ENCODE measurements at regions not wholly inside any gene's neighbourhood (a gene's known extent, or its start where the extent isn't known, plus 50 kb on each side); places are given as distances from the start of the nearest gene placed in this dataset.

DNA sequence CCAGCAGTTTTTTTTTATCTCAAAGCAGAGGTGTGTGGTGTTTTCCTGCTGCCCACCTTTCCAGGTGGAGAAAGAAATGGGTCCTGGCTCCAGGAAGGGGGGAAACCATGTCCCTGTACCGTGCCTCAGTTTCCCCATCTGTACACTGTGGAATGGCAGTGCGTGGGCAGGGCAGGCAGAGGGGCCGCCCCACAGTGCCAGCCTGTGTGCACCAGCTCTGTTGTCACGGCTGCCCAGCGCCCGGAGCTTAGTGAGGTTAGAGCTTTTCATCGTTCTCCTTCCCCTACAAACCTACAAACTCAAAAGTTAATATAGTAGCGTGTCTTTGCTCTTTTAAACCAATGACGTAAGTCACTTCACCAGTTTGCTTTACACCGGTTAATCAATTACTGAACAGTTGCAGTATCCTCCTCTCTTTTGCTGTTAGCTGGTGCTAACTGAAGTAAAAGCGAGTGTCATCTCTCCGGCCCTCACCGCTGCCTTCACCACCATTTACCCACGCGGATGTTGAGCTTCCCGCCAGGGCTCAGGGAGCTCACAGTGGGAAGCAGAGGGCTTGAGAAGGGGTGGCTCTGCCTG, 114.8 kb upstream of the ADRA2C start:
- TF ChIP-seq, protein P1, sequence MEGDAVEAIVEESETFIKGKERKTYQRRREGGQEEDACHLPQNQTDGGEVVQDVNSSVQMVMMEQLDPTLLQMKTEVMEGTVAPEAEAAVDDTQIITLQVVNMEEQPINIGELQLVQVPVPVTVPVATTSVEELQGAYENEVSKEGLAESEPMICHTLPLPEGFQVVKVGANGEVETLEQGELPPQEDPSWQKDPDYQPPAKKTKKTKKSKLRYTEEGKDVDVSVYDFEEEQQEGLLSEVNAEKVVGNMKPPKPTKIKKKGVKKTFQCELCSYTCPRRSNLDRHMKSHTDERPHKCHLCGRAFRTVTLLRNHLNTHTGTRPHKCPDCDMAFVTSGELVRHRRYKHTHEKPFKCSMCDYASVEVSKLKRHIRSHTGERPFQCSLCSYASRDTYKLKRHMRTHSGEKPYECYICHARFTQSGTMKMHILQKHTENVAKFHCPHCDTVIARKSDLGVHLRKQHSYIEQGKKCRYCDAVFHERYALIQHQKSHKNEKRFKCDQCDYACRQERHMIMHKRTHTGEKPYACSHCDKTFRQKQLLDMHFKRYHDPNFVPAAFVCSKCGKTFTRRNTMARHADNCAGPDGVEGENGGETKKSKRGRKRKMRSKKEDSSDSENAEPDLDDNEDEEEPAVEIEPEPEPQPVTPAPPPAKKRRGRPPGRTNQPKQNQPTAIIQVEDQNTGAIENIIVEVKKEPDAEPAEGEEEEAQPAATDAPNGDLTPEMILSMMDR (IDR thresholded peaks at IDR 0.05; ENCODE audit: low read depth, low read length) = no peak
- H3K4me3 ChIP-seq (ENCODE audit: low read depth, low read length) = no peak overlapping the region
- in situ Hi-C loops (cut with HindIII; ENCODE audit: low sequenced_read_pairs) = no loop called here
- no peak for DNase-seq (ENCODE audit: low read depth, low spot score)

DNA sequence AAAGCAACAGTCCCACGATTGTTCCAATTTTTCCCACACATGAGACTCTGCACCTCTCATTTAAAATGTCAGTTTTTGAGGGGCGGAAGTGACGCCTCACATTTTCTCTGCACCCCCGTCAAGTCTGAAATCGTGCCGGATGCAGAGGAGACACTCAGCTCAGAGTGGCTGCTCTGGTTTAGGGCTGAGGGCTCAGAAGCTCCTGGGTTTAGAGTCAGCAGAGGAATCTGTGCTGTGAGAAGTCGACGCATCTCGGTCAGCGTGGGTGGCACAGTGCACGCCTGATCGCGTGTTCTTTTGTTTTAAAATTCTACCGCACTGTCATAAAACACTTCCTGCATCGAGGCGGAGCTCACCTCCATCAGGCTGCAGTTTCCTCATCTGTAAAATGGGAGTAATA, 116.7 kb upstream of the ADRA2C start:
- TF ChIP-seq, protein P1 (IDR thresholded peaks at IDR 0.05; ENCODE audit: low read depth, low read length) = no peak
- no peak for DNase-seq (ENCODE audit: low read depth, low spot score)
- in situ Hi-C loops (cut with HindIII; ENCODE audit: low sequenced_read_pairs) = no loop called here
- H3K4me3 ChIP-seq (ENCODE audit: low read depth, low read length) = no peak overlapping the region

- in situ Hi-C loops (cut with HindIII; ENCODE audit: low sequenced_read_pairs) = no loop called here
- no peak for DNase-seq (ENCODE audit: low read depth, low spot score)
- TF ChIP-seq, protein P1 (IDR thresholded peaks at IDR 0.05; ENCODE audit: low read depth, low read length) = no peak
- no peak overlapping the region for H3K4me3 ChIP-seq (ENCODE audit: low read depth, low read length)
These were observed 116.5 kb upstream of the LRPAP1 start for GRCh38 chr4:3648731-3649130.

- H3K4me3 ChIP-seq (ENCODE audit: low read depth, low read length) = no peak overlapping the region
- in situ Hi-C loops (cut with HindIII; ENCODE audit: low sequenced_read_pairs) = no loop called here
- no peak for DNase-seq (ENCODE audit: low read depth, low spot score)
- TF ChIP-seq, protein P1 (IDR thresholded peaks at IDR 0.05; ENCODE audit: low read depth, low read length) = no peak
These were observed 116.0 kb upstream of the LRPAP1 start for GRCh38 chr4:3648195-3648594.

DNA sequence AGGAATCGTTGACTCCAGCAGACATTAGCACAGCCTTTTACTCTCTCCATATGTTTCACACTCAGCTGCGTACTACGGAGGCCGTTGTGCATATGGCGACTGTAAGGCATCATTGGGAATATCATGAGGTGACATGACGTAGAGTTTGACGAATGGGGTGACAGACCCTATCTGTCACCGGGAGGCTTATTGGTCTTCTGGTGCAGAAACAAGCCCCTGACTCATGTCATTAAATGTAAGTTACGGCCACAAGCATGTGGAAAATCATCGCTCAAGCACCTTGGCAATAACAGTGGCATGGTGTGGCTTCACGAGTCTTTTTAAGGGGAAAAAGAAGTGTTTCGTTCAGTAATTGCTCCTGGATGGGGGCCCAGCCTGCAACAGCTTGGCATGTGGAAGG, 115.2 kb upstream of the LRPAP1 start:
- TF ChIP-seq, protein P1 (IDR thresholded peaks at IDR 0.05; ENCODE audit: low read depth, low read length) = no peak

GRCh38 chr4:3645711-3646679, 113.8 kb upstream of the LRPAP1 start:
- DNase-seq (ENCODE audit: low read depth, low spot score) = no peak
- in situ Hi-C loops (cut with HindIII; ENCODE audit: low sequenced_read_pairs) = no loop called here
- H3K4me3 ChIP-seq (ENCODE audit: low read depth, low read length) = no peak overlapping the region
- TF ChIP-seq, protein P1 (IDR thresholded peaks at IDR 0.05; ENCODE audit: low read depth, low read length) = no peak

More for the DNA sequence above, 115.2 kb upstream of the LRPAP1 start:
- in situ Hi-C loops (cut with HindIII; ENCODE audit: low sequenced_read_pairs) = no loop called here
- H3K4me3 ChIP-seq (ENCODE audit: low read depth, low read length) = no peak overlapping the region
- no peak for DNase-seq (ENCODE audit: low read depth, low spot score)

Data from astrocyte of the spinal cord (primary cell).